Left renal pelvis (tissue), 4 donors: ENCODE measurements at regions not wholly inside any gene's neighbourhood (a gene's known extent, or its start where the extent isn't known, plus 50 kb on each side); places are given as distances from the start of the nearest gene placed in this dataset.
"Not testable (repeated sequence)": the region's sequence is repeated elsewhere in the genome, so short reads cannot be mapped to it uniquely, and the experiment has no call there.

Source experiments
- DNase-seq, 4 donors: peaks; one replicate each; pipeline ENCODE4 v3.0.0-alpha.2; 2013; ENCODE audit warnings: low read depth in 4 of 4, low spot score in 3 of 4

DNA sequence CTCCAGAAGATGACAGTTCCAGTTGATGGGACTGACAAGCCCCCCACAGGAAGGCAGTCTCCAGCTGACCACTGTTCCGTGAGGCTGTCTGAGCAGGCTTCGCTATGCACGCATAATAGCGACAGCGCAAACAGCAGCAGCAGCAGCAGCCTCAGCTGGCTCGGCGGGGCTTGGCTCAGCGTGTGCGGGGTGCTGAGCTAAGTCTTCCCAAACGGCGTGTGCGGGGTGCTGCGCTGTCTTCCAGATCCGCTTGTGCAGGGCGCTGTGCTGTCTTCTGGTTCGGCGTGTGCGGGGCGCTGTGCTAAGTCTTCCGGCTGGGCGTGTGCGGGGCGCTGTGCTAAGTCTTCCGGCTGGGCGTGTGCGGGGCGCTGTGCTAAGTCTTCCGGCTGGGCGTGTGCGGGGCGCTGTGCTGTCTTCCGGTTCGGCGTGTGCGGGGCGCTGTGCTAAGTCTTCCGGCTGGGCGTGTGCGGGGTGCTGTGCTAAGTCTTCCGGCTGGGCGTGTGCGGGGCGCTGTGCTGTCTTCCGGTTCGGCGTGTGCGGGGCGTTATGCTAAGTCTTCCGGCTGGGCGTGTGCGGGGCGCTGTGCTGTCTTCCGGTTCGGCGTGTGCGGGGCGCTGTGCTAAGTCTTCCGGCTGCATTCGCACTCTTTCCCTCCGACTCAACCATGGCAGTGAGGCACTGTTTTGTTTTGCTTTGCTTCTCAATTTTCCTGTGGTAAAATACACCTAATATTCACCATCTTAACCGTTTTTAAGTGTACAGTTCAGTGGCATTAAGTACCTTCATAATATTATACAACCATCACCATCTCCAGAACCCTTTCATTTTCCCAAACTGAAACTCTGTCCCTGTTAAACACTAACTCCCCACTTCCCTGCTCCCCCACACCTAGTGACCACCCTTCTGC, 156.1 kb downstream of the BMP7 start:
- not testable (repeated sequence) for DNase-seq

DNA sequence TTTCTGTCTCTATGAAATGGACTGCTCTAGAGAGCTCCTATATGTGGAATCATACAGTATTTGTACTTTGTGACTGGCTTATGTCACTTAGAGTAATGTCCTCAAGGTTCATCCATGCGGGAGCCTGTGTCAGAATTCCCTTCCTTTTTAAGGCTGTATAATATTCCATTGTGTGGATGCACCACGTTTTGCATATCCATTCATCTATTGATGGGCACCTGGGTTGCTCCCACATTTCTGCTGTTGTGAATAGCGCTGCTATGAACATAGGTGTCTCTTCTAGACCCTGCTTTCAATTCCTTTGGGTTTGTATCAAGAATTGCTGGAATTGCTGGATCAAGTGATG, 155.4 kb downstream of the BMP7 start:
- DNase-seq = no peak

DNA sequence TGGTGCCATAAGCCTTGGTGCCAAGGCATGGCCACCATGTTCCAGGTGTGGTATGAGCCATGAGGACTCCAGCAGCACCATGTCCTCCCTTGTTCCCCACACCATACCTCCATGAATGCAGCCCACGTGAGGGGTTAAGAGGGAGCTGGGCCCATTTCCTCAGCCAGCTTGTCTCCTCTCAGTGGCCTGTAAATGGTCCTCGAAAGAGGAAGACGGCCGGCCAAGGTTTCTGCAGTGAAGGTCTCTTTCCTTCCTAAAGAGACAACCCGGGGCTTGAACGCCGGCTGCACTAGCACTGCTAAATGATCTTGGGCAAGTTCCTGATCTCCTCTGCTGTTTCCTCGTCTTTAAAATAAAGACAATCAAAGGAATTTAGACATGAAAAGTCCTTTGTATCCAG, 154.0 kb downstream of the BMP7 start:
- no peak for DNase-seq

DNA sequence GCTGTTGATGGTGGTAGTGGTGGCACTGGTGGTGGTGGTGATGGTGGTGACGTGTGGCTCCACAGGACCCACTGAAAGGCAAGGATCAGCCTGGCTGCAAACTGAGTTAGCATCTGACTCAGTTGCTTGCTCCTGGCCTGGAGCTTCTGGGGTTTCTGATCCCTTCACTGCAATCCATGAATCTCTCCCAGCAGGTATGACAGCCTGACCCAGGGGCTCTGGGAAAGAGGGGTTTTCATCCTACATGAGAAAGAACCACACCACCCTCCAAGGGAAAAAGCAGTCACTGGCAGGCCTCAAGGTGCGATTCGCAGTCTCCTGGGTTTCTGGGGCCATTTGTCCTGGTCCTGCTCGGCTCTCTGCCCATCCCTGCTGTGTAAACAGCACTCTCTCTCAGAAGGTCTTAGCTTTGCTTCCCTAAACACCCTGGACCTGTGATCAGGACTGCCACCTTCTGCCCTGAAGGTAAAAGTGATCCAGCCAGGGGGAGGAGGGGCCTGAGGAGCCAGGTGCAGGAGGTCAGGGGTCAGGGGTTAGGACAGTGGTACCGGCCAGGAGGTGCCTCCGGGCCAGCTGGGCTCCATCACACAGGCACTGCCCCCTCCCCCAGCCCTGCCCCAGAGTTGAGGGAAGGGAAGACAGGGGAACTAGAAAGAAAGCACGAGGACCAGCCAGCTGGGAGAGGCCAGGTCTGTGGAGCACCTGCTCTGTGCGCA, 152.0 kb downstream of the BMP7 start:
- DNase-seq = no peak

DNA sequence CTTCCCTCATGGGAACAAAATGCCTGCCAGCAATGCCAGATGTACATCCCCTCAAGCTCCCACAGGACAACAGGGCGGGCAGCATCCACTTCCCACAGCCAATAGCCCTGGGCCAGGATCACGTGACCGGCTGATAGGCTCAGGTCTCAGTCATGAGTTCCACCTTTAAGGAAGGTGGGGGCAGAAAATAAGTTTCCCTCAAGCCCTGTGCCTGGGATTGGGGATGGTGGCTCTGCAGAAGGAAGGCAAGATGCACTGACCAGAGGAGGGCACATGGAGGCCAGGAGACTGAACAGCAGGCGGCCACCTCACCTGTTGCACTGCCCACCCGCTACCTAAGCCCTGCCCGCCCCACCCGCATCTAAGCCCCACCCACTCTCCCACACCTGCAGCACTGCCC, 149.1 kb downstream of the BMP7 start:
- DNase-seq = no peak

DNA sequence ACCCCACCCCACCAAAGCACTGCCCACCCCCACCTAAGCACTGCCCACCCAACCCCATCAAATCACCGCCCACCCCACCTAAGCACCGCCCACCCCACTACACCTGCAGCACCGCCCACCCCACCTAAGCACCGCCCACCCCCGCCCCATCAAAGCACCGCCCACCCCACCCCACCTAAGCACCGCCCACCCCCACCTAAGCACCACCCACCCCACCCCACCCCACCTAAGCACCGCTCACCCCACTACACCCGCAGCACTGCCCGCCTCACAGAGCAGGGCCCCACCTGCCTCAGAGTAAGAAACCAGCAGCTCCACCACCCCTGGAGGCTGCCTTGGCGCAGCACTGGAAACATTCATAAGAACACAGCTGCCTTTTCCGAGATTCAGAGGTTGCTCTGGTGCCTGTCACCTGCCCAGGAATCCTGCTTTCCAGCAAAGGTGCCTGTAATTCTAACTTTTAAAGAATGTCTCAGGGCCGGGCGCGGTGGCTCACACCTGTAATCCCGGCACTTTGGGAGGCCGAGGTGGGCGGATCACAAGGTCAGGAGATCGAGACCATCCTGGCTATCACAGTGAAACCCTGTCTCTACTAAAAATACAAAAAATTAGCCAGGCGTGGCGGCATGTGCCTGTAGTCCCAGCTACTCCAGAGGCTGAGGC, 148.2 kb downstream of the BMP7 start:
- no peak for DNase-seq
